Activated CD4-positive, alpha-beta T cell treated with anti-CD3 and anti-CD28 coated beads, Interleukin-2, Interleukin-6, amounts not matched to agents 100 ng/mL and 50 ng/mL, durations not matched to agents 16 hours and 8 hours (primary cell): ENCODE measurements at regions not wholly inside any gene's neighbourhood (a gene's known extent, or its start where the extent isn't known, plus 50 kb on each side); places are given as distances from the start of the nearest gene placed in this dataset.
A peak's percentile ranks its signal among the peaks of the same experiment; 100 is the strongest.

Experiments
- DNase-seq: peaks from one replicate; pipeline ENCODE4 v3.0.0-alpha.2; 2020

GRCh38 chr1:229825042-229825441, 199.0 kb downstream of the URB2 start:
- no peak for DNase-seq

GRCh38 chr1:229828461-229828860, 202.4 kb downstream of the URB2 start:
- no peak for DNase-seq

- DNase-seq = no peak
Measured at GRCh38 chr1:229832695-229833094, 206.6 kb downstream of the URB2 start.

GRCh38 chr1:229834230-229834629, 208.2 kb downstream of the URB2 start:
- no peak for DNase-seq

- no peak for DNase-seq
Measured at GRCh38 chr1:229835226-229835625, 209.2 kb downstream of the URB2 start.

- no peak for DNase-seq
Measured at GRCh38 chr1:229836324-229836723, 210.3 kb downstream of the URB2 start.

GRCh38 chr1:229838204-229838603, 212.2 kb downstream of the URB2 start:
- DNase-seq = no peak

GRCh38 chr1:229839800-229840199, 213.8 kb downstream of the URB2 start:
- no peak for DNase-seq

- no peak for DNase-seq
Measured at GRCh38 chr1:229841230-229841629, 215.2 kb downstream of the URB2 start.

GRCh38 chr1:229842302-229843255, 216.5 kb downstream of the URB2 start:
- no peak for DNase-seq

GRCh38 chr1:229843627-229844238, 217.7 kb downstream of the URB2 start:
- DNase-seq = no peak

GRCh38 chr1:229844675-229845074, 218.6 kb downstream of the URB2 start:
- DNase-seq = no peak

GRCh38 chr1:229845410-229846138, 219.5 kb downstream of the URB2 start:
- no peak for DNase-seq

- DNase-seq = no peak
Measured at GRCh38 chr1:229846351-229846750, 220.3 kb downstream of the URB2 start.

GRCh38 chr1:229848752-229849677, 218.0 kb upstream of the GALNT2 start:
- DNase-seq = peak; percentile 20

GRCh38 chr1:229851511-229851910, 215.5 kb upstream of the GALNT2 start:
- no peak for DNase-seq

GRCh38 chr1:229853751-229854150, 213.3 kb upstream of the GALNT2 start:
- DNase-seq = no peak

GRCh38 chr1:229854620-229855019, 212.4 kb upstream of the GALNT2 start:
- no peak for DNase-seq

GRCh38 chr1:229856009-229856650, 210.9 kb upstream of the GALNT2 start:
- DNase-seq = no peak

- DNase-seq = no peak
Measured at GRCh38 chr1:229857585-229857984, 209.5 kb upstream of the GALNT2 start.

GRCh38 chr1:229859026-229859425, 208.0 kb upstream of the GALNT2 start:
- no peak for DNase-seq

GRCh38 chr1:229860926-229861325, 206.1 kb upstream of the GALNT2 start:
- DNase-seq = no peak
